Mesenchymal stem cell (in vitro differentiated cells and primary cell): ENCODE measurements at regions not wholly inside any gene's neighbourhood (a gene's known extent, or its start where the extent isn't known, plus 50 kb on each side); places are given as distances from the start of the nearest gene placed in this dataset.
"Not testable (repeated sequence)": the region's sequence is repeated elsewhere in the genome, so short reads cannot be mapped to it uniquely, and the experiment has no call there.

ENCODE experiments used
- DNase-seq: peaks from one replicate; pipeline ENCODE4 v3.0.0-alpha.2; 2013
- H2AFZ ChIP-seq: one replicate; pipeline ENCODE4 v1.6.1; 2013; ENCODE audit warnings: low read depth, mild to moderate bottlenecking, control low read depth, inconsistent platforms, low read length, moderate library complexity
- H2AK5ac ChIP-seq: 2 replicates; pipeline ENCODE4 v1.6.1; 2013; ENCODE audit warnings: low read length, moderate library complexity, mild to moderate bottlenecking, inconsistent platforms; ENCODE audit not compliant: severe bottlenecking
- H2BK120ac ChIP-seq: one replicate; pipeline ENCODE4 v1.6.1; 2013; ENCODE audit warnings: low read depth, mild to moderate bottlenecking, inconsistent platforms, low read length, moderate library complexity
- H2BK12ac ChIP-seq, 2 experiments: one replicate each; pipeline ENCODE4 v1.6.1; 2013; ENCODE audit warnings: inconsistent platforms in 2 of 2, low read length in 2 of 2, mild to moderate bottlenecking in 2 of 2, moderate library complexity in 2 of 2, control low read depth in 1 of 2
- H2BK15ac ChIP-seq: one replicate; pipeline ENCODE4 v1.6.1; 2013; ENCODE audit warnings: mild to moderate bottlenecking, low read depth, inconsistent platforms; ENCODE audit not compliant: poor library complexity, severe bottlenecking
- H2BK5ac ChIP-seq: 2 replicates; pipeline ENCODE4 v1.6.1; 2013; ENCODE audit warnings: low read depth, mild to moderate bottlenecking, low read length, control low read depth, inconsistent platforms; ENCODE audit not compliant: poor library complexity, severe bottlenecking
- H3K14ac ChIP-seq, 2 experiments: one replicate each; pipeline ENCODE4 v1.6.1; 2013; ENCODE audit warnings: inconsistent platforms in 2 of 2, low read length in 2 of 2, control low read depth in 1 of 2, mild to moderate bottlenecking in 1 of 2, moderate library complexity in 1 of 2
- H3K18ac ChIP-seq, 2 experiments: one replicate each; pipeline ENCODE4 v1.6.1; 2013; ENCODE audit warnings: inconsistent platforms in 2 of 2, low read length in 2 of 2, control low read depth in 1 of 2, low read depth in 1 of 2, mild to moderate bottlenecking in 1 of 2
- H3K23ac ChIP-seq, 2 experiments: one replicate each; pipeline ENCODE4 v1.6.1; 2013; ENCODE audit warnings: inconsistent platforms in 2 of 2, low read length in 2 of 2, mild to moderate bottlenecking in 2 of 2, moderate library complexity in 2 of 2, control low read depth in 1 of 2
- H3K27ac ChIP-seq: 2 replicates; pipeline ENCODE4 v1.5.1; 2013; ENCODE audit warnings: mild to moderate bottlenecking, moderate library complexity, low read length, control low read depth, inconsistent platforms; ENCODE audit not compliant: poor library complexity, severe bottlenecking
- H3K27me3 ChIP-seq, 2 experiments: 2 replicates each; pipeline versions ENCODE4 v1.6.1 to v1.7.0; 2013; ENCODE audit warnings: low read length in 2 of 2, mild to moderate bottlenecking in 2 of 2, moderate library complexity in 2 of 2, control low read depth in 1 of 2, inconsistent platforms in 1 of 2; ENCODE audit not compliant: control insufficient read depth in 1 of 2, insufficient read depth in 1 of 2
- H3K36me3 ChIP-seq, 2 experiments: 2 replicates each; pipeline versions ENCODE4 v1.6.1 to v1.7.0; 2013; ENCODE audit warnings: low read length in 2 of 2, control low read depth in 1 of 2, inconsistent platforms in 1 of 2, low read depth in 1 of 2, mild to moderate bottlenecking in 1 of 2; ENCODE audit not compliant: insufficient read depth in 2 of 2, control insufficient read depth in 1 of 2
- H3K4ac ChIP-seq, 2 experiments: one replicate each; pipeline ENCODE4 v1.6.1; 2013; ENCODE audit warnings: inconsistent platforms in 2 of 2, low read length in 2 of 2, mild to moderate bottlenecking in 2 of 2, moderate library complexity in 2 of 2, control low read depth in 1 of 2, low read depth in 1 of 2
- H3K4me1 ChIP-seq: 2 replicates; pipeline ENCODE4 v1.6.1; 2013; ENCODE audit warnings: low read depth, low read length, control low read depth; ENCODE audit not compliant: control insufficient read depth, insufficient read depth
- H3K4me2 ChIP-seq: 2 replicates; pipeline ENCODE4 v1.6.1; 2013; ENCODE audit warnings: low read length, mild to moderate bottlenecking, inconsistent platforms; ENCODE audit not compliant: poor library complexity, severe bottlenecking
- H3K4me3 ChIP-seq, 2 experiments: 2 replicates each; pipeline versions ENCODE4 v1.5.1 to v1.7.0; 2013; ENCODE audit warnings: low read length in 2 of 2, mild to moderate bottlenecking in 2 of 2, control low read depth in 1 of 2, low read depth in 1 of 2; ENCODE audit not compliant: insufficient read depth in 1 of 2
- H3K79me1 ChIP-seq: replicated peaks from 2 replicates; pipeline ENCODE4 v1.6.1; 2013; ENCODE audit warnings: mild to moderate bottlenecking, control low read depth, low read length, inconsistent platforms; ENCODE audit not compliant: poor library complexity, severe bottlenecking
- H3K9ac ChIP-seq: 2 replicates; pipeline ENCODE4 v1.7.0; 2013; ENCODE audit warnings: mild to moderate bottlenecking, low read length, moderate library complexity
- H3K9me3 ChIP-seq: 2 replicates; pipeline ENCODE4 v1.7.0; 2013; ENCODE audit warnings: mild to moderate bottlenecking, low read length; ENCODE audit not compliant: control insufficient read depth
- H4K8ac ChIP-seq: one replicate; pipeline ENCODE4 v1.6.1; 2013; ENCODE audit warnings: inconsistent platforms, mild to moderate bottlenecking, low read length, moderate library complexity
- H4K91ac ChIP-seq: one replicate; pipeline ENCODE4 v1.6.1; 2013; ENCODE audit warnings: mild to moderate bottlenecking, low read length, inconsistent platforms
- WGBS: methylation state at CpG from one replicate; pipeline ENCODE4 v1.1.7; 2013; ENCODE audit warnings: mixed read lengths; 5-methylcytosine and 5-hydroxymethylcytosine counted together

DNA sequence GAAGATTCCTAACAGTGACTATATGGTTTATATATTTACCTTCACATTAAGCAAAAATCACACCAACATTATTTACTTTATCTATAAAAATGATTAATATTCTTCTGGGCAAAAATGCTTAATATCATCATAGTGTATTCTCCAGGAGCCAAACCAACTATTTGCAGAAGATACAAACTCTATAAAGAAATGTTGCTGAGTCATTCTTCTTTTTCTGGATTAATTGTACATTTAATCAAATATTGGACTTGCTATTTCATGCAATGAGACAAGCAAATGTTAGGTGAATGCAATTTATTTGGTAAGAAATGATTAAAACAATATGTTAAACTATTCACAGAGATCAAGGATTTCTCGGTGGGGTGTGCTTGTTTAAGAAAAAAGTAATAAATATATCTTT, 1075.8 kb downstream of the PCDH9 start:
- WGBS: no CpG with 5 or more reads among the region's 1 CpG
- no peaks in the 10 kb centered on the region for H3K9me3 ChIP-seq
- H3K18ac ChIP-seq: no peak overlapping the region
- no peak overlapping the region for H2AFZ ChIP-seq
- H3K27me3 ChIP-seq: no peaks in the 10 kb centered on the region
- H2BK12ac ChIP-seq: no peak overlapping the region
- no peak overlapping the region for H3K4me3 ChIP-seq
- no peak overlapping the region for H4K91ac ChIP-seq
- no peaks in the 10 kb centered on the region for H3K79me1 ChIP-seq
- H2BK15ac ChIP-seq: no peak overlapping the region
- H3K14ac ChIP-seq: no peak overlapping the region
- H3K4ac ChIP-seq: no peak overlapping the region
- no peak overlapping the region for H3K4me2 ChIP-seq
- no peak overlapping the region for H2BK5ac ChIP-seq
- no peaks in the 10 kb centered on the region for H3K36me3 ChIP-seq
- no peak overlapping the region for H2BK120ac ChIP-seq
- no peak overlapping the region for H3K27ac ChIP-seq
- H3K9ac ChIP-seq: no peak overlapping the region
- H3K4me1 ChIP-seq: no peaks in the 10 kb centered on the region
- H4K8ac ChIP-seq: no peak overlapping the region
- no peak overlapping the region for H2AK5ac ChIP-seq
- DNase-seq: no peak
- no peak overlapping the region for H3K23ac ChIP-seq

DNA sequence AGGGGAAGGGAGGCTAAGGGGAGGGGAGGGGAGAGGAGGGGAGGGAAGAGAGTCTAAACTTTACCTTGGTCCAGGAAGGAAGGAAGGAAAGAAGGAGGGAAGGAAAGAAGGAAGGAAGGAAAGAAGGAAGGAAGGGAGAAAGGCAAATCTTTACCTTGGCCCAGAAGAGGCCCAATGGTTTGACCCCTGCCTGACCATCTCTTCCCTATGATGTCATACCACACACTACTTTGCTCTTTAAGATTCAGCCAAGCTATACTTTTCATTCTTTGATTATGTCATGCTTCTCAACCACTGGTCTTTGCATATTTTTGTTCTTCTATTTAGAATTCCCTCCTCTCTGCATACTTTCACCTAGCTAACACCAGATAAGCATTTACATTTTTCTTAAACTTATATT, 1077.5 kb downstream of the PCDH9 start:
- Histone ChIP-seq H3K4me3 (no peak overlapping the region), H3K14ac (no peak overlapping the region), H3K23ac (no peak overlapping the region), H4K91ac (no peak overlapping the region), H3K79me1 (no peaks in the 10 kb centered on the region), H4K8ac (no peak overlapping the region), H3K18ac (no peak overlapping the region), H2BK5ac (no peak overlapping the region), H2BK120ac (no peak overlapping the region), H3K9me3 (no peaks in the 10 kb centered on the region), H3K36me3 (no peaks in the 10 kb centered on the region), H3K27ac (no peak overlapping the region), H2AK5ac (no peak overlapping the region), H2BK15ac (no peak overlapping the region), H2BK12ac (no peak overlapping the region), H3K4ac (no peak overlapping the region), H2AFZ (no peak overlapping the region), H3K4me1 (no peaks in the 10 kb centered on the region), H3K27me3 (no peaks in the 10 kb centered on the region), H3K9ac (no peak overlapping the region), H3K4me2 (no peak overlapping the region)
- no peak for DNase-seq

DNA sequence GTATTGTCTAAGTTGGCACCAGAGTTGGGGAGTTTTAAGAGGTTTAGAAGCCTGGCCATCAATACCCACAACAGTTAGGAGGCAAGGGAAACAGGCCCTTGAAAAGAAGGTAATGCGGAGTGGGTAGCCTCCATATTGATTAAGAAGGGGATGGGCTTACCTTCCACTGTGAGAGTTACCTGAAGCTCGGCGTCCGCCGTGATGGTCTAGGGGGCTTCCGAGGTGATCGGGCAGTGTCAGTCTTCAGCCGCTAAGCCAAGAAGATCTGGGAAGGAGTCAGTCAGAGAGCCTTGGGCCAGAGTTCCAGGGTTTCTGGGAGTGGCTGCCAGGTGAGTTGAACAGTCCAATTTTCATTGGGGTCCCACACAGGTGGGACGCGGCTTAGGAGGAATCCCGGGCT, 1085.8 kb downstream of the PCDH9 start:
- H3K14ac ChIP-seq, H2BK120ac ChIP-seq, H3K4ac ChIP-seq, H3K9ac ChIP-seq, H3K4me2 ChIP-seq, H3K79me1 ChIP-seq, H4K91ac ChIP-seq, H3K27me3 ChIP-seq, H3K9me3 ChIP-seq, H3K27ac ChIP-seq, H3K36me3 ChIP-seq, H2BK15ac ChIP-seq, H2AFZ ChIP-seq, DNase-seq, H3K4me3 ChIP-seq, H3K23ac ChIP-seq, H2BK5ac ChIP-seq, H3K18ac ChIP-seq, H4K8ac ChIP-seq, H3K4me1 ChIP-seq, H2AK5ac ChIP-seq, H2BK12ac ChIP-seq: not testable (repeated sequence)
- 88% methylated on average over 8 of the region's 11 CpGs for WGBS

DNA sequence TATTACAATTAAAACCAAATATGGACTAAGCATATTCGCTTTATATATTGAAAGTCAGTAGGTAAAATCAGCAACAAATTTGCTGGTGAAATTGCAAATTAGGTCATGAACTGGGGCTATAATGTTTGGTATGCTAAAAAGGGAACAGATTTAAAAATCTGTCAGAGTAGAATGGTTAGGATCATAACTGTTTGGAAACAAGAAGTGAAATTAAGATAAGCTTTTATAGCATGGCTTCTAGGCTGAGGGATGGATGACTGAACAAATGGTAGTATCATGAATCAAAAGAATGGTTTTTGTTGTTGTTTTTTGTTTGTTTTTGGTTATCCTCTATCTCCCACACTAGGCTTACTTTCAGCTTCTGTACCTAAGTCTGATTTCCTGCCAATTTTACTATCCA, 1090.4 kb downstream of the PCDH9 start:
- H2BK5ac ChIP-seq: no peak overlapping the region
- H3K4ac ChIP-seq: no peak overlapping the region
- WGBS: 0% methylated on average over 1 of the region's 1 CpG

More for the DNA sequence above, 1090.4 kb downstream of the PCDH9 start:
- DNase-seq: peak; percentile 2
- peaks cover 3% of the 10 kb centered on the region for H3K9me3 ChIP-seq
- no peak overlapping the region for H4K8ac ChIP-seq
- no peaks in the 10 kb centered on the region for H3K4me1 ChIP-seq
- no peak overlapping the region for H2AK5ac ChIP-seq
- H3K23ac ChIP-seq: no peak overlapping the region
- H3K4me2 ChIP-seq: no peak overlapping the region
- H2BK120ac ChIP-seq: no peak overlapping the region
- H3K18ac ChIP-seq: no peak overlapping the region
- no peak overlapping the region for H2AFZ ChIP-seq
- H3K36me3 ChIP-seq: no peaks in the 10 kb centered on the region
- H3K9ac ChIP-seq: no peak overlapping the region
- H3K27ac ChIP-seq: no peak overlapping the region
- H3K79me1 ChIP-seq: no peaks in the 10 kb centered on the region
- no peak overlapping the region for H2BK15ac ChIP-seq
- no peak overlapping the region for H4K91ac ChIP-seq
- no peaks in the 10 kb centered on the region for H3K27me3 ChIP-seq
- H3K14ac ChIP-seq: no peak overlapping the region
- H2BK12ac ChIP-seq: no peak overlapping the region
- no peak overlapping the region for H3K4me3 ChIP-seq
